Posterior vena cava (tissue), 2 donors: ENCODE measurements at regions not wholly inside any gene's neighbourhood (a gene's known extent, or its start where the extent isn't known, plus 50 kb on each side); places are given as distances from the start of the nearest gene placed in this dataset.
"Not testable (repeated sequence)": the region's sequence is repeated elsewhere in the genome, so short reads cannot be mapped to it uniquely, and the experiment has no call there.

Experiments
- DNase-seq: peaks from one replicate; pipeline ENCODE4 v3.0.0-alpha.2; 2020; ENCODE audit warnings: low spot score
- intact Hi-C, 2 donors: fragments of 100-400 bp; cut with DNase I; formaldehyde crosslinking; loops; one replicate each; pipeline versions ENCODE4 v1.14.1 to v1.14.2; 2022 to 2023
- donor health status: DM: yes; HTN: yes; CAD: no.
- donor health status: DM: yes; HTN: yes; CAD: no.

- intact Hi-C loops, DNase-seq: not testable (repeated sequence)
Measured at GRCh38 chr7:58085444-58085843, 635.5 kb downstream of the ZNF716 start.

- intact Hi-C loops = no loop called here
- peak; percentile 62 for DNase-seq
Measured at GRCh38 chr7:58086461-58086860, 636.5 kb downstream of the ZNF716 start.

- DNase-seq = peak; percentile 51
- intact Hi-C loops = no loop called here
Measured at GRCh38 chr7:58086871-58087535, 637.0 kb downstream of the ZNF716 start.

GRCh38 chr7:58087536-58088190 lies 637.7 kb downstream of the ZNF716 start:
- intact Hi-C loops = no loop called here
- peak; percentile 76 for DNase-seq

- intact Hi-C loops = not testable (repeated sequence)
- peak; percentile 63 for DNase-seq
Measured at GRCh38 chr7:58088191-58088560, 638.2 kb downstream of the ZNF716 start.

- DNase-seq, intact Hi-C loops: not testable (repeated sequence)
Measured at GRCh38 chr7:58091063-58091462, 641.1 kb downstream of the ZNF716 start.
